Body of pancreas (tissue), 4 donors: ENCODE measurements at regions not wholly inside any gene's neighbourhood (a gene's known extent, or its start where the extent isn't known, plus 50 kb on each side); places are given as distances from the start of the nearest gene placed in this dataset.

ENCODE experiments used
- CTCF ChIP-seq, 7 experiments: fragments of 450-650 bp in 4 of 7; fragments of 200-600 bp in 3 of 7; sonication (generic) in 3 of 7; IDR thresholded peaks; one replicate each; pipeline ENCODE4 v1.5.1; 2016 to 2019; ENCODE audit warnings: antibody characterized with exemption in 7 of 7
- POLR2A ChIP-seq, 3 donors: fragments of 450-650 bp; IDR thresholded peaks; one replicate each; pipeline ENCODE4 v1.6.1; 2016; ENCODE audit warnings: antibody characterized with exemption in 3 of 3, mild to moderate bottlenecking in 2 of 3

- TF ChIP-seq CTCF (IDR thresholded peaks at IDR 0.05) = no peak
- TF ChIP-seq POLR2A (IDR thresholded peaks at IDR 0.05) = no peak
Measured at GRCh38 chr1:79896140-79896539, 889.6 kb upstream of the ADGRL4 start.
